ENCODE measurements at regions not wholly inside any gene's neighbourhood (a gene's known extent, or its start where the extent isn't known, plus 50 kb on each side); places are given as distances from the start of the nearest gene placed in this dataset.

DNA sequence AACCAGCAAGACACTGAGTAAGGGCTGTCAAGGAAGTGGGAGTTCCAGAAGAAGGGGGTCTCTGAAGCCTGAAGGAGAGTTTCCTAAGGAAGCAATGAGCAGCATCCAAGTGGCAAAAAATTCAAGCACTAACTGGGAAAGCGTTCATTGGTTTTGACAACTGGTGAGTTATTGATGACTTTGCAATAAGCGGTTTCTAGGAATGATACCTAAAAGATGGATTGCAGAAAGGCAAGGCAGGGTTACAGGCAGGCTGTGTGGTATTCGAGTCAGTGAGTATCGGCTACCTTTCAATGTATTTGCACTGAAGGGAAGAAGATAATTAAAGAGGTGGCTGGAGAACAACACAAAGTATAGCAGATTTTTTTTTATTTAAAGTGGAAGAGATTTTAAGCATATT, 59.3 kb upstream of the NCAM1 start:
- dilution Hi-C loops (cut with MboI; ENCODE audit: extremely low pct_ligation_motif_present, low sequenced_read_pairs) (no loop called here), intact Hi-C loops (cut with micrococcal nuclease) (no loop called here)
- no TSS peak for BruUV-seq (replicated peaks)
- no peak overlapping the region for H3K27ac ChIP-seq (ENCODE audit: insufficient read depth, low read depth, low read length)
- ChIA-PET POLR2A (no interaction called here), CTCF (no interaction called here)
- H3K9me3 ChIP-seq (replicated peaks; ENCODE audit: control insufficient read depth, insufficient read depth, low read length): peaks cover 4% of the 10 kb centered on the region
- no peak for FAIRE-seq
- TF ChIP-seq, protein P1, sequence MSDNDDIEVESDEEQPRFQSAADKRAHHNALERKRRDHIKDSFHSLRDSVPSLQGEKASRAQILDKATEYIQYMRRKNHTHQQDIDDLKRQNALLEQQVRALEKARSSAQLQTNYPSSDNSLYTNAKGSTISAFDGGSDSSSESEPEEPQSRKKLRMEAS (IDR thresholded peaks at IDR 0.05; ENCODE audit: insufficient read depth, insufficient read length): no peak
- no peak for DNase-seq (ENCODE audit: low read depth, low spot score)
- H4K20me1 ChIP-seq (replicated peaks; ENCODE audit: control insufficient read depth, extremely low read depth, insufficient read depth, low read length): no peaks in the 10 kb centered on the region
- no peaks in the 10 kb centered on the region for H3K9me1 ChIP-seq (replicated peaks; ENCODE audit: control insufficient read depth, extremely low read depth, insufficient read depth, low read length)
- no peaks in the 10 kb centered on the region for H3K36me3 ChIP-seq (ENCODE audit: control insufficient read depth in 2 of 2, extremely low read depth in 1 of 2, insufficient read depth in 2 of 2, low read length in 2 of 2)
- no peak overlapping the region for H3K4me2 ChIP-seq (ENCODE audit: insufficient read depth, low read length)
- H3K79me2 ChIP-seq (ENCODE audit: control insufficient read depth, insufficient read depth, low read length): no peaks in the 10 kb centered on the region
- H3K9ac ChIP-seq (replicated peaks; ENCODE audit: extremely low read depth, insufficient read depth, low read length): no peak overlapping the region
- no peaks in the 10 kb centered on the region for H3K4me1 ChIP-seq (ENCODE audit: control insufficient read depth, extremely low read depth, insufficient read depth, low read length)
- no peaks in the 10 kb centered on the region for H3K27me3 ChIP-seq (ENCODE audit: control insufficient read depth in 2 of 2, insufficient read depth in 2 of 2, low read length in 2 of 2)
- no peak overlapping the region for H3K4me3 ChIP-seq (replicated peaks in 1 of 3; ENCODE audit: insufficient read depth in 1 of 3, low read depth in 1 of 3, low read length in 3 of 3)
- no peak overlapping the region for H2AFZ ChIP-seq (ENCODE audit: low read depth, low read length)

DNA sequence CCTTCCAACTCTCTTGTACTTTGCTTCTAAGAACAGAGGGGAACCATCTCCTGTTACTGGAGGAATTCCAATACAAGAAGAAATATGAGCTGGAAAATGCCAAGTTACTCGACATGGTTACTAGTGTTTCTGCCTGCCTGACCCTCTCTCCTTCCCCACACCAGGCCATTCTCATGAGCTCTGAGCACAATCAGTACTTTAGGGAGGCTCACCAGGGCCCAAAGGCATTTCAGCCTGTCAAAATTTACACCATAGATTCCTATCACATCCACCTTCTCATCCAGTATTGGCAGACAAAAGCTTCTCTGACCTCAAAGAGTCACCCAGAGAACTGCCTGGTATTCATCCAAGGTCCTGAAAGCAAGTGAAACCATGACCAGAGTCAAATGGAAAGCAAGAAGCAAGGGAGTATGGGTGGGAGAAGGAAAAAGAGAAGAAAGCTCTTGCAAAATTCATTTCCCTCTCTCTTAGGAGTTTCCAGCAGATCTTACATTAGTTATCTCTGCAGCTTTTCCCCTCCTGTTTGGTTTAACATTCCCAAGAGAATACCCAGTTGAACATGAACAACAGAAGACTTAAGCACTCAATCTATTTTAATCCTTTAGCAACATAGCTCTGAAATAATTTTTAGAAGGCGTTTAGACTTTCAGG, 58.7 kb upstream of the NCAM1 start:
- POLR2A ChIA-PET: no interaction called here
- Histone ChIP-seq H3K27me3 (ENCODE audit: control insufficient read depth in 2 of 2, insufficient read depth in 2 of 2, low read length in 2 of 2) (no peaks in the 10 kb centered on the region), H3K79me2 (ENCODE audit: control insufficient read depth, insufficient read depth, low read length) (no peaks in the 10 kb centered on the region), H3K4me2 (ENCODE audit: insufficient read depth, low read length) (no peak overlapping the region), H3K27ac (ENCODE audit: insufficient read depth, low read depth, low read length) (no peak overlapping the region), H3K36me3 (ENCODE audit: control insufficient read depth in 2 of 2, extremely low read depth in 1 of 2, insufficient read depth in 2 of 2, low read length in 2 of 2) (no peaks in the 10 kb centered on the region), H2AFZ (ENCODE audit: low read depth, low read length) (no peak overlapping the region), H3K9me1 (replicated peaks; ENCODE audit: control insufficient read depth, extremely low read depth, insufficient read depth, low read length) (no peaks in the 10 kb centered on the region), H3K4me1 (ENCODE audit: control insufficient read depth, extremely low read depth, insufficient read depth, low read length) (no peaks in the 10 kb centered on the region), H3K9me3 (replicated peaks; ENCODE audit: control insufficient read depth, insufficient read depth, low read length) (peaks cover 4% of the 10 kb centered on the region), H3K4me3 (replicated peaks in 1 of 3; ENCODE audit: insufficient read depth in 1 of 3, low read depth in 1 of 3, low read length in 3 of 3) (no peak overlapping the region), H3K9ac (replicated peaks; ENCODE audit: extremely low read depth, insufficient read depth, low read length) (no peak overlapping the region), H4K20me1 (replicated peaks; ENCODE audit: control insufficient read depth, extremely low read depth, insufficient read depth, low read length) (no peaks in the 10 kb centered on the region)
- intact Hi-C loops (cut with micrococcal nuclease): no loop called here
- CTCF ChIA-PET: no interaction called here
- BruUV-seq (replicated peaks): no TSS peak
- dilution Hi-C loops (cut with MboI; ENCODE audit: extremely low pct_ligation_motif_present, low sequenced_read_pairs): no loop called here
- TF ChIP-seq, protein P1 (IDR thresholded peaks at IDR 0.05; ENCODE audit: insufficient read depth, insufficient read length): no peak
- TF ChIP-seq EZH2 (IDR thresholded peaks at IDR 0.05; ENCODE audit: borderline replicate concordance, low read depth, low read length, severe bottlenecking) (no peak), POLR2A (IDR thresholded peaks at IDR 0.05; ENCODE audit: low read depth, low read length) (no peak)
- FAIRE-seq (no peak), DNase-seq (ENCODE audit: low read depth, low spot score) (no peak)
